Body of pancreas (tissue), 4 donors: ENCODE measurements at regions not wholly inside any gene's neighbourhood (a gene's known extent, or its start where the extent isn't known, plus 50 kb on each side); places are given as distances from the start of the nearest gene placed in this dataset.

ENCODE experiments used
- CTCF ChIP-seq, 7 experiments: fragments of 450-650 bp in 4 of 7; fragments of 200-600 bp in 3 of 7; sonication (generic) in 3 of 7; IDR thresholded peaks; one replicate each; pipeline ENCODE4 v1.5.1; 2016 to 2019; ENCODE audit warnings: antibody characterized with exemption in 7 of 7
- POLR2A ChIP-seq, 3 donors: fragments of 450-650 bp; IDR thresholded peaks; one replicate each; pipeline ENCODE4 v1.6.1; 2016; ENCODE audit warnings: antibody characterized with exemption in 3 of 3, mild to moderate bottlenecking in 2 of 3

GRCh38 chr10:128853537-128853936 lies 613.5 kb upstream of the MGMT start:
- no peak for TF ChIP-seq CTCF (IDR thresholded peaks at IDR 0.05)
- TF ChIP-seq POLR2A (IDR thresholded peaks at IDR 0.05): no peak
